H1 (cell line): ENCODE measurements at regions not wholly inside any gene's neighbourhood (a gene's known extent, or its start where the extent isn't known, plus 50 kb on each side); places are given as distances from the start of the nearest gene placed in this dataset.

Experiments used
- CTCF ChIA-PET: fragments of 300-600 bp; sonication (Branson Sonifier 250); formaldehyde crosslinking; loops from one replicate; lab custom pipeline; 2021; ENCODE audit not compliant: partially characterized antibody; lab: Charles Lee
- POLR2A ChIA-PET: fragments of 300-600 bp; sonication (Branson Sonifier 250); formaldehyde crosslinking; loops from one replicate; lab custom pipeline; 2021; ENCODE audit warnings: inconsistent platforms; ENCODE audit not compliant: partially characterized antibody; lab: Charles Lee
- DNase-seq, 2 experiments: peaks; one replicate each; pipeline versions ENCODE4 v3.0.0 to v3.0.0-alpha.2; 2010 to 2022; ENCODE audit warnings: low spot score in 2 of 2, low read depth in 1 of 2, mixed read lengths in 1 of 2
- FAIRE-seq: peaks from 2 replicates; lab custom pipeline; 2011; peaks lifted over from hg19 to GRCh38; lab: Jason Lieb, UNC
- H2AFZ ChIP-seq: 2 replicates; pipeline ENCODE4 v1.8.1; 2012; ENCODE audit warnings: low read length, inconsistent platforms
- H2AK5ac ChIP-seq: 2 replicates; pipeline ENCODE4 v1.6.1; 2013; ENCODE audit warnings: low read depth, low read length
- H2BK120ac ChIP-seq: replicated peaks from 2 replicates; pipeline ENCODE3; 2013; ENCODE audit warnings: low read depth, low read length, inconsistent platforms
- H2BK12ac ChIP-seq: 2 replicates; pipeline ENCODE4 v1.6.1; 2013; ENCODE audit warnings: low read depth, low read length
- H2BK15ac ChIP-seq: 2 replicates; pipeline ENCODE4 v1.6.1; 2013; ENCODE audit warnings: low read length
- H2BK20ac ChIP-seq: 2 replicates; pipeline ENCODE4 v1.6.1; 2013; ENCODE audit warnings: low read length
- H2BK5ac ChIP-seq: 2 replicates; pipeline ENCODE4 v1.6.1; 2013; ENCODE audit warnings: low read depth, low read length
- H3K14ac ChIP-seq: 2 replicates; pipeline ENCODE4 v1.6.1; 2013; ENCODE audit warnings: inconsistent platforms; ENCODE audit not compliant: insufficient read length
- H3K18ac ChIP-seq: 2 replicates; pipeline ENCODE4 v1.6.1; 2013; ENCODE audit warnings: low read length; ENCODE audit errors: extremely low read depth
- H3K23ac ChIP-seq: 2 replicates; pipeline ENCODE4 v1.6.1; 2013; ENCODE audit warnings: inconsistent platforms; ENCODE audit not compliant: insufficient read length
- H3K23me2 ChIP-seq: 2 replicates; pipeline ENCODE4 v1.6.1; 2013; ENCODE audit warnings: low read depth, low read length
- H3K27ac ChIP-seq: 2 replicates; pipeline ENCODE4 v1.6.1; 2011; ENCODE audit warnings: low read depth, low read length, inconsistent platforms
- H3K27me3 ChIP-seq, 4 experiments: replicated peaks in 1 of 4; 1 replicate in 1 of 4; 2 replicates in 3 of 4; pipeline versions ENCODE4 v1.6.1 to v1.8.1; 2011 to 2013; ENCODE audit warnings: low read length in 3 of 4, mild to moderate bottlenecking in 3 of 4, inconsistent platforms in 2 of 4, mixed read lengths in 2 of 4, moderate library complexity in 1 of 4; ENCODE audit not compliant: control insufficient read depth in 3 of 4, insufficient read depth in 3 of 4; ENCODE audit errors: extremely low read depth in 1 of 4
- H3K36me3 ChIP-seq, 4 experiments: 2 replicates each; pipeline versions ENCODE4 v1.6.1 to v1.8.1; 2011 to 2013; ENCODE audit warnings: mild to moderate bottlenecking in 4 of 4, low read length in 3 of 4, moderate library complexity in 2 of 4, control low read depth in 1 of 4, inconsistent platforms in 1 of 4; ENCODE audit not compliant: insufficient read depth in 4 of 4, control insufficient read depth in 2 of 4
- H3K4ac ChIP-seq: replicated peaks from 2 replicates; pipeline ENCODE3; 2013; ENCODE audit warnings: low read length, low read depth, mixed read lengths, inconsistent platforms; ENCODE audit not compliant: insufficient read length
- H3K4me1 ChIP-seq, 4 experiments: replicated peaks in 1 of 4; 1 replicate in 1 of 4; 2 replicates in 3 of 4; pipeline versions ENCODE4 v1.6.1 to v1.8.1; 2011 to 2013; ENCODE audit warnings: low read length in 3 of 4, inconsistent platforms in 2 of 4, mixed read lengths in 1 of 4; ENCODE audit not compliant: insufficient read depth in 4 of 4, control insufficient read depth in 3 of 4
- H3K4me2 ChIP-seq, 2 experiments: 2 replicates each; pipeline versions ENCODE4 v1.6.1 to v1.8.1; 2011 to 2013; ENCODE audit warnings: low read depth in 2 of 2, low read length in 2 of 2, control low read depth in 1 of 2, inconsistent platforms in 1 of 2, mild to moderate bottlenecking in 1 of 2; ENCODE audit not compliant: insufficient read depth in 1 of 2
- H3K4me3 ChIP-seq, 4 experiments: fragments of 200-600, 300-600 bp in 1 of 4; sonication (generic), shearing (Covaris generic), sonication (Bioruptor Twin) in 1 of 4; 2 replicates each; pipeline versions ENCODE4 v1.5.1 to v1.8.1; 2011 to 2016; ENCODE audit warnings: low read length in 4 of 4, low read depth in 3 of 4, control low read depth in 2 of 4, inconsistent platforms in 2 of 4, mild to moderate bottlenecking in 2 of 4, mixed read lengths in 1 of 4, moderate library complexity in 1 of 4; ENCODE audit not compliant: insufficient read depth in 2 of 4; ENCODE audit errors: extremely low read depth in 1 of 4
- H3K56ac ChIP-seq: replicated peaks from 2 replicates; pipeline ENCODE3; 2013; ENCODE audit warnings: low read depth, mild to moderate bottlenecking, mixed read lengths, low read length, inconsistent platforms; ENCODE audit not compliant: insufficient read length
- H3K79me1 ChIP-seq: 2 replicates; pipeline ENCODE4 v1.6.1; 2013; ENCODE audit warnings: low read depth, low read length, control low read depth
- H3K79me2 ChIP-seq, 2 experiments: 2 replicates each; pipeline versions ENCODE4 v1.6.1 to v1.8.1; 2012 to 2013; ENCODE audit warnings: low read length in 2 of 2, mild to moderate bottlenecking in 2 of 2, inconsistent platforms in 1 of 2; ENCODE audit not compliant: insufficient read depth in 2 of 2, control insufficient read depth in 1 of 2
- H3K9ac ChIP-seq, 4 experiments: replicated peaks in 1 of 4; 1 replicate in 1 of 4; 2 replicates in 3 of 4; pipeline versions ENCODE4 v1.6.1 to v1.8.1; 2011 to 2013; ENCODE audit warnings: low read depth in 3 of 4, low read length in 3 of 4, control low read depth in 2 of 4, mild to moderate bottlenecking in 2 of 4, moderate library complexity in 2 of 4, inconsistent platforms in 1 of 4; ENCODE audit errors: extremely low read depth in 1 of 4
- H3K9me3 ChIP-seq, 2 experiments: 2 replicates each; pipeline versions ENCODE4 v1.6.1 to v1.8.1; 2012 to 2013; ENCODE audit warnings: mild to moderate bottlenecking in 2 of 2, moderate library complexity in 2 of 2, control low read depth in 1 of 2, inconsistent platforms in 1 of 2, low read depth in 1 of 2, low read length in 1 of 2, mixed read lengths in 1 of 2; ENCODE audit not compliant: insufficient read depth in 2 of 2
- H4K20me1 ChIP-seq, 2 experiments: replicated peaks in 1 of 2; 2 replicates each; pipeline versions ENCODE3 to v1.8.1; 2011 to 2013; ENCODE audit warnings: inconsistent platforms in 2 of 2, low read length in 2 of 2, mild to moderate bottlenecking in 1 of 2; ENCODE audit not compliant: insufficient read depth in 2 of 2, control insufficient read depth in 1 of 2
- H4K5ac ChIP-seq: 2 replicates; pipeline ENCODE4 v1.6.1; 2013; ENCODE audit warnings: low read length, low read depth, mixed read lengths, inconsistent platforms; ENCODE audit not compliant: insufficient read length
- H4K8ac ChIP-seq: 2 replicates; pipeline ENCODE4 v1.8.0; 2013; ENCODE audit warnings: mild to moderate bottlenecking, moderate library complexity, low read length, inconsistent platforms; ENCODE audit not compliant: insufficient read depth; ENCODE audit errors: extremely low read depth
- H4K91ac ChIP-seq: replicated peaks from 2 replicates; pipeline ENCODE3; 2013; ENCODE audit warnings: low read length, mixed read lengths, inconsistent platforms; ENCODE audit not compliant: insufficient read length
- TEAD4 ChIP-seq: IDR thresholded peaks from 2 replicates; pipeline ENCODE4 v1.6.1; 2012; ENCODE audit warnings: low read depth, low read length, inconsistent platforms, mixed read lengths
- WGBS, 2 experiments: shearing (Covaris generic) in 1 of 2; methylation state at CpG; one replicate each; pipeline versions ENCODE4 v1.1.6 to v1.1.7; 2013 to 2015; ENCODE audit warnings: low lambda C conversion rate in 2 of 2, mixed read lengths in 2 of 2, inconsistent platforms in 1 of 2, low coverage in 1 of 2, missing lambda C conversion rate in 1 of 2; ENCODE audit not compliant: insufficient replicate concordance in 2 of 2, insufficient coverage in 1 of 2, insufficient read length in 1 of 2; ENCODE audit errors: extremely low coverage in 1 of 2, missing lambda C conversion rate in 1 of 2; 5-methylcytosine and 5-hydroxymethylcytosine counted together

DNA sequence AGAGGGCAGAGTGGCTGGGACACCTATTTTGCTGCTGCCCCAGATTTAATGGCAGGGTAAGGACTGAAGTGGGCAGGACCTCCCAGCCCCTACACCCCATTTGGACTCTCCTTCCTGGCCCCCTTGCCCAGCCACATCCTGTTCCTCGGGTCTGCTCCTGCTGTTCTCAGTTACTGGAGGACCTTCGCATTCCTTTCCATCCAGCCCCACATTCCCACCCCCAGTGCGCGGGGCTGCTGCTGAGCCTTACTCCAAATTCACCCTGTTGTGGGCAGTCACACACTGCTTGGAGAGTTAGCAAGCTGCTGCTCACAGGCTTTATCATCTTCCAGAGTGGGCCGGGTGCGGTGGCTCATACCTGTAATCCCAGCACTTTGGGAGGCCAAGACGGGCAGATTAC lies 75.2 kb upstream of the SLC14A2 start:
- no peak overlapping the region for H3K9ac ChIP-seq
- no peak overlapping the region for H3K18ac ChIP-seq
- H2BK120ac ChIP-seq, result no peak overlapping the region
- CTCF ChIA-PET, result no interaction called here
- no peak overlapping the region for H2AFZ ChIP-seq
- H3K9me3 ChIP-seq, result no peaks in the 10 kb centered on the region
- H4K91ac ChIP-seq, result no peak overlapping the region
- H2BK5ac ChIP-seq, result no peak overlapping the region
- no peak overlapping the region for H3K4ac ChIP-seq
- H2BK15ac ChIP-seq, result no peak overlapping the region
- H3K14ac ChIP-seq, result no peak overlapping the region
- peaks cover 0 to 2% (median 0%) of the 10 kb centered on the region in 4 experiments; a peak in 1 of 7 replicates for H3K4me1 ChIP-seq
- no peaks in the 10 kb centered on the region for H3K36me3 ChIP-seq
- H3K79me2 ChIP-seq, result no peaks in the 10 kb centered on the region
- no peaks in the 10 kb centered on the region for H3K23me2 ChIP-seq
- FAIRE-seq (no peak), DNase-seq (peak in 1 of 2 experiments; percentile 48)
- H3K79me1 ChIP-seq, result no peaks in the 10 kb centered on the region
- H4K20me1 ChIP-seq, result no peaks in the 10 kb centered on the region
- no peak overlapping the region for H4K8ac ChIP-seq
- no peaks in the 10 kb centered on the region for H3K27me3 ChIP-seq
- H3K23ac ChIP-seq, result no peak overlapping the region
- H2BK20ac ChIP-seq, result no peak overlapping the region
- no peak overlapping the region for H3K56ac ChIP-seq
- H3K27ac ChIP-seq, result no peak overlapping the region
- H3K4me3 ChIP-seq, result no peak overlapping the region
- H2BK12ac ChIP-seq, result no peak overlapping the region
- H3K4me2 ChIP-seq, result no peak overlapping the region
- POLR2A ChIA-PET, result no interaction called here
- WGBS, 2 experiments, result 88% methylated on average over 7 of the region's 7 CpGs; no CpG with 5 or more reads in 1 of the 2 experiments
- H2AK5ac ChIP-seq, result no peak overlapping the region
- H4K5ac ChIP-seq, result no peak overlapping the region
- peak; percentile 67 for TF ChIP-seq TEAD4
